CMK (cell line): ENCODE measurements at regions not wholly inside any gene's neighbourhood (a gene's known extent, or its start where the extent isn't known, plus 50 kb on each side); places are given as distances from the start of the nearest gene placed in this dataset.

Experiments
- DNase-seq: peaks from one replicate; pipeline ENCODE4 v3.0.0-alpha.2; 2010; ENCODE audit warnings: low read depth

- DNase-seq = no peak
These were observed 831.1 kb upstream of the NR2F2 start for GRCh38 chr15:95499397-95499796.

- no peak for DNase-seq
These were observed 828.6 kb upstream of the NR2F2 start for GRCh38 chr15:95501865-95502264.

GRCh38 chr15:95503107-95503506 is 827.4 kb upstream of the NR2F2 start:
- no peak for DNase-seq

GRCh38 chr15:95503640-95504225 is 826.8 kb upstream of the NR2F2 start:
- DNase-seq = no peak

GRCh38 chr15:95511671-95512070 is 818.8 kb upstream of the NR2F2 start:
- no peak for DNase-seq

- no peak for DNase-seq
These were observed 817.6 kb upstream of the NR2F2 start for GRCh38 chr15:95512906-95513305.

- no peak for DNase-seq
These were observed 810.6 kb upstream of the NR2F2 start for GRCh38 chr15:95519887-95520286.

- no peak for DNase-seq
These were observed 810.0 kb upstream of the NR2F2 start for GRCh38 chr15:95520511-95520910.

- DNase-seq = no peak
These were observed 809.6 kb upstream of the NR2F2 start for GRCh38 chr15:95520922-95521321.

GRCh38 chr15:95522533-95522932 is 808.0 kb upstream of the NR2F2 start:
- no peak for DNase-seq

GRCh38 chr15:95528920-95529319 is 801.6 kb upstream of the NR2F2 start:
- DNase-seq = no peak

- DNase-seq = no peak
These were observed 793.9 kb upstream of the NR2F2 start for GRCh38 chr15:95536638-95537037.

- no peak for DNase-seq
These were observed 791.8 kb upstream of the NR2F2 start for GRCh38 chr15:95538693-95539092.

GRCh38 chr15:95541301-95541700 is 789.2 kb upstream of the NR2F2 start:
- DNase-seq = no peak

- no peak for DNase-seq
These were observed 781.2 kb upstream of the NR2F2 start for GRCh38 chr15:95549168-95549738.

GRCh38 chr15:95550702-95551101 is 779.8 kb upstream of the NR2F2 start:
- no peak for DNase-seq

GRCh38 chr15:95556225-95556624 is 774.3 kb upstream of the NR2F2 start:
- no peak for DNase-seq

GRCh38 chr15:95556866-95557225 is 773.7 kb upstream of the NR2F2 start:
- DNase-seq = no peak

- DNase-seq = no peak
These were observed 773.1 kb upstream of the NR2F2 start for GRCh38 chr15:95557226-95558046.

GRCh38 chr15:95558131-95558530 is 772.4 kb upstream of the NR2F2 start:
- DNase-seq = no peak

- DNase-seq = no peak
These were observed 771.6 kb upstream of the NR2F2 start for GRCh38 chr15:95558916-95559315.

GRCh38 chr15:95559875-95560394 is 770.6 kb upstream of the NR2F2 start:
- DNase-seq = no peak

- no peak for DNase-seq
These were observed 769.0 kb upstream of the NR2F2 start for GRCh38 chr15:95561463-95561862.
